Renal pelvis (tissue), 1 donor: ENCODE measurements at regions not wholly inside any gene's neighbourhood (a gene's known extent, or its start where the extent isn't known, plus 50 kb on each side); places are given as distances from the start of the nearest gene placed in this dataset.

Experiments
- DNase-seq: peaks from one replicate; pipeline ENCODE4 v3.0.0-alpha.2; 2013

DNA sequence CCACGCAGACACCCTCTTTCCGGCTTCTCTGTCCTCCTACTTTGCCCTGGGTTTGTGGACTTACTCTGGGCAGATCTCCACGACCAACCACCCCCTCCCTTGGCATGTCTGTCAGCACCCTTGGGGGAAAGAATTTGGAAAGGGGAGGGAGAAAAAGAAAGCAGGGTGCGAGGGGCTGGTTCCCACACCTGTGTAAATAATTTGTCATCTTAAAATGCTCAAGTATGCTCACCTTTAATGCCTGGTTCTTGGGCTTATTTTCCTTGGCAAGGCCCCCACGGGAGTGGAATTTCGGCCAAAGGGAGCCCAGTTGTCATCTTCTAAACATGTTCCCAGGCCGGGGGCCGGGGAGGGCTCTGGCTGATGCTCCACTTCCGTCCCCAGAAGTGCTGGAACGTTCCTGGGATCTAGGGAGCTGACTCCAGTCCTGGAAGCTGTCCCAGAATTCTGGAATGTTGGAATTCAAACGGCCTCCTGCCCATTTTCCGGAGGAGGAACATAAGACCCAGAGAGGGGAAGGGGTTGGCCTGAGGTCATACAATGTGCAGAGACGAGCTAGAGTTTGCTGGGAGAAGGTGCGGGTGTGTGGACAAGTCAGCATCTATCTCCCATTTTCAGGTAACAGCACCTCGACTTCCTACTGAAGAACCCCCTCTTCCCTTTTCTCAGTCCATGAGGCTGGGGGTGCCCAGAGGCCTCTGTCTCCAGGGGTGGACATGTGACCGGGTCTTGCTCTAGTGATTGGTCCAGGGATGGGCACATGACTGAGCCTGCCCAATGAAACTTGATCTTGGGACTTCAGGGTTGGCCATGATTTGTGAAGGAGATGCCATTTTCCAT is 122.3 kb downstream of the CEBPB start:
- peak; percentile 73 for DNase-seq

- no peak for DNase-seq
Observed at GRCh38 chr20:50313522-50313820, 122.8 kb downstream of the CEBPB start.

GRCh38 chr20:50313827-50314677 is 123.4 kb downstream of the CEBPB start:
- DNase-seq = no peak

DNA sequence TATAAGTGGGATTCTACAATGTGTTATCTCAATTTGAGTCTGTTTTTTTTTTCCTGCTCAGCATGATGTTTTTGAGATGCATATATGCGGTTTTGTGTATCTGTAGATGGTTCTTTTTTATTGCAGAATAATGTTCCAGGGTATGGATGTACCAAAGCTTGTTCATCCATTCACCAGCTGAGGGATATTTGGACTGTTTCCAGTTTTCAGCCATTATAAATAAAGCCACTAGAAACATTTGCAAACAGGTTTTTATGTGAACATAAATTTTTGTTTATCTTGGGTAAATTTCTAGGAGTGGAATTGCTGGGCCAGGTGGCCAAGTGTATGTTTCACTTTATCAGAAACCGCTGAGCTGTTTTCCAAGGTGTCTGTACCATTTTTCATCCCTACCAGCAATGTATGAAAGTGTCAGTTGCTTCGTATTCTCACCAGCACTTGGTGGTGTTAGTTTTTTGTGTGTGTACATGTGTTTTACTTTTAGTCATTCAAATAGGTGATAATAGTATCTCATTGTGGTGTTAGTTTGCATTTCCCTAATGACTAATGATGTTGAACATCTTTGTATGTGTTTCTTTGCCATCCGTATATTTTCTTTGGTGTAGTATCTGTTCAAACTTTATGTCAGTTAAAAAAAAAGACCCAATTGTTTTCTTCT is 124.2 kb downstream of the CEBPB start:
- no peak for DNase-seq

- no peak for DNase-seq
Observed at GRCh38 chr20:50315586-50316551, 125.2 kb downstream of the CEBPB start.

- DNase-seq = no peak
Observed at GRCh38 chr20:50317116-50317515, 126.5 kb downstream of the CEBPB start.

DNA sequence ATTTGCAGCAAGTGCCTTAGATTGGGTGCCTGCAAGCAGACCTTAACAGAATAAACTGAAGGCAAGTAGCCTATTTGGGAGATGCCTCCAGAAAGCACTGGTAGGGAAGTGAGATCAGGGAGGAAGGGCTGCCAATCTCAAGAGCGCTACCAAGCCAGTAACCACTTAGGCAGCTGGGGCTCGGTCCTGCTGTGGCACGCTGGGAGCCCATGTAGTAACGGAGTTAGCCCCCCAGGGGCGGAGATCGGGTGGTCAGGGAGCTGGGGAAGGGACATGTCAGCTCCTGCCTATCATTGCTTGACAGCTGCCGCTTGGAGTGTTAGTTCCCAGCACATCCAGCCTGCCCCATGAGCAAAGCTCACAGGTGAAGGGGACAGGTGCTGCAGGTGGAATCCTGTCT is 127.0 kb downstream of the CEBPB start:
- DNase-seq = no peak

DNA sequence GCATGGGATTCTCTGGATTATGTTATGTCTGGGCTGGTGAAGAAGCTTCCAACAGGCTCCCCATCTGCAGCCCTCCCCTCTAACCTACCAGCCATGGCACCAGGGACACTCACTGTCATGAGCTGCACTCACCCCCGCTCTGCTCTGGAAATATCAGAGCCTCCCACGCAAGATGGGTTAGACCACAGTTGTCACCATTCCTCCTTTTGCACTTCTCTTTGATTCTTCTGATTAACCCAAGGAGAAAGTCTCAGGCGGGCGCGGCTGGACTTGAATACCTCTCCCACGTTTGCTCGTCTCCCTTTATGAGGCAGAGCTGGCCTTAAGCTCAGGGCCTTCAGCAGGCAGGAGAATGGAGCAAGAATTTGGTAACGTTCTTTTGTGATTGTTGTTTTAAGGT is 128.1 kb downstream of the CEBPB start:
- no peak for DNase-seq

GRCh38 chr20:50320005-50320900 is 129.6 kb downstream of the CEBPB start:
- no peak for DNase-seq

- no peak for DNase-seq
Observed at GRCh38 chr20:50320901-50321796, 130.5 kb downstream of the CEBPB start.

GRCh38 chr20:50321797-50322480 is 131.3 kb downstream of the CEBPB start:
- DNase-seq = no peak

GRCh38 chr20:50322703-50323131 is 132.1 kb downstream of the CEBPB start:
- DNase-seq = no peak

- DNase-seq = no peak
Observed at GRCh38 chr20:50323209-50323608, 132.6 kb downstream of the CEBPB start.

DNA sequence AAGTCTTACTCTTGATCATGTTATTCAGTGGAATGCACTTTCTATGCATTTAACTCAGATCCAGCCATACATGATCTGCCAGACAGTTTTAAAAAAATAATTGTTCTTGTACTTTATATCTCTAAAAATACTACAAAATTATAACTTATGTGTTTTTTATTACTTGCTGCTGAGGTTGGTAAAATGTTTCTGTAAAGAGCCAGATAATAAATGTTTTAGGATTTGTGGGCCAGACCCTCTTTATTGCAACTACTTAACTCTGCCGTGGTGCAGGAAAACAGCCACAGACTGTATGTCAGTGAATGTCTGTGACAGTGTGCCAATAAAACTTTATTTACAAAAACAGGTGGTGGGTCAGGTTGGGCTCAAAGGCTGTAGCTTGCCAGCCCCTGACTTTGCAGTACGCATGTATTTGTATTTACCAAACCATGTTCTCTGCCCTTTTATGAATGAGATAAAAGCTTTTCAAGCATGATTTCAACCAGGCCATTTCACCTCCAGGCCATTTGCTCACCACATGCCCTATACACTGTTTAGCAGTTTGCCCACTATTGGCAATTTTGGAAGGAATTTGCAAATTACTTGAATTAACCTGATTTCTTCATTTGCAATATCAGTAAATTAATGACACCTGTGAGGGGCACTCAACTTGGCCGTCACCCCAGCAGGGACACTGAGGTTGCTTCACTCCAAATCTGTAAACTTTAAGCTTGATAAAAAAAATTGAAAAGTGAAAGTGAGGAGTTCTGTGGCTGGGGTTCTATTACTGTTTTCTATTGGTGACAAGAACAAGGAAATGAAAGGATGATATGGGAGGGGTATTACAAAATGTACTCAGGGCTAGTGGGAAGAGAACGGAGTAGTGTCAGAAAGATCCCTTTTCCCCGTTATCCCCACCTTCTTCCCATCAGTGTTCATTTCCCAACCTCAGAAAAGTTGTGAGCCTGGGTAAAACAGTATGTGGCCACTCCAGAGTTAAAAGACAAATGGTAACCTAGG is 133.4 kb downstream of the CEBPB start:
- no peak for DNase-seq

DNA sequence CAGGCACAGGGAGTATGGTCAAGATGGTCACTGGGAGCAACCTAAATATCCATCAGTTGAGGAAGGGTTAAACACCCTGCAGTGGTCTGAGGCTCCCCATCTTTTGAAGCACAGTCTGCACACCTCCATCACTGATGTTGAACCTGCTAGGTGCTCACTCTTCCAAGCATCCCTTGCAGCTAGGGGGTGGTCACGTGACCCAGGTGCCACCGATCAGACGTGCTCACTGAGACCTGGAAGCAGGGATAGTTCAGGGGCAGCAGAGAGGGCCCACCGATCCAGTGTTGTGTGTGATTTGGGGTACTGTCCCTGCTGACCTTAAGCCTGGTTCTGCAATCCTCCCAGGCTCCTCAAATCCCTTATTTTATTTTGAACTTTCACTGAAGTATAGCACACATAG is 134.6 kb downstream of the CEBPB start:
- DNase-seq = no peak

- no peak for DNase-seq
Observed at GRCh38 chr20:50325651-50326050, 135.0 kb downstream of the CEBPB start.

GRCh38 chr20:50327666-50328065 is 137.0 kb downstream of the CEBPB start:
- no peak for DNase-seq
